ENCODE measurements at regions not wholly inside any gene's neighbourhood (a gene's known extent, or its start where the extent isn't known, plus 50 kb on each side); places are given as distances from the start of the nearest gene placed in this dataset.
"Not testable (repeated sequence)": the region's sequence is repeated elsewhere in the genome, so short reads cannot be mapped to it uniquely, and the experiment has no call there.

DNA sequence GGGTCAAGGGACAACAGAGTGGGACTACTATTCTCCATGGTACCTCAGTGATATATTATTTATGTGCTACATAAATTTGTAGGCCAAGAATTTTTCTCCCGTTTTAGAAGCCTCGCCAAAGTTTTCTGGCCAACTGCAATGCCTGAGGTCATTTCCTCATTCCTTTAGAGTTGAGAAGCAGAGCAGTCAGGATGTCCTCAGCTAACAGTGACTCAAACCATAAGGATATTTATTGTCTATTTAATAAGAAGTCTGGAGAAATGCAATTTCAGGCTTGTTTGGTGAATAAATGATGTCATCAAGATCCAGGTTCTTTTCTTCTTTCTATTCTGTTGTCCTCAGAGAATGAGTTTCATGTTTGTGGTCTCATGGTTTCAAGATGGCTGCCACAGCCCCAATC is 91.0 kb downstream of the ADCYAP1 start:
- no peak for DNase-seq

DNA sequence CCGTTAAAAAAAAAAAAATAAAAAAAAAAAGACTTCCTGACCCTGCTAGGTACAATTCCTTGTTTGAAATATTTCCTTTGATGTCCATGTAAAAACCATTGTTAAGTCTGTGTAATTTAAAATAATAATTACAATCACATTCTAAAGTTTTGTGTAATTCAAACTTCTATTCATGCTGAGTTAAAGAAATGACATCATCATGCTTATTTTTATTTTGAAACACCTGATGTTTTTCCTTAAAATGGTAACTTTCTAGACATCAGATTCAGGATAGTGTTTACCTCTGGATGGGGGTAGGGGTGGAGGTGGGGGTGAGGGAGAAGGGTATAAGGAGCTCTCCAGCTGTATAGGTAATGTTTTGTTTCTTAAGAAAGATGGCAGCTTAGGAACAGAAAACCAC is 92.8 kb downstream of the ADCYAP1 start:
- DNase-seq, result no peak

DNA sequence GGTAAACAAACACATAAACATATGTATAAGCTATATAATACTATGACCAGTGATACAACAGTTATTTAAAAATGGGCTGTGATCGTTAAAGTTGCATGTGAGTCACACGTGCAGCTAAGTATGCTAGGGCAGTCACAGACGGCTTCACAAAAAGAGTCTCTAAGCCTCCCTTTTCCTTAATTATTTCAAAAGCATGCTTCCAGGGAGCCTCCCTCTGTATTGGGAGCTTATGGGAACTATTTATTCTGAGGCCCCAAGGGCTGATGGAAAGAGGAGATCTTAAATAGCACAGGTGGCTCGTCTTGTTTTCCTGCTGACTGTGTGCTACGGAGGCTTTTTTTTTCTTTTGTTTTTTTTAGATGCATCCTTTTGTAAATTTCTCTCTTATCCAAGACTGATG is 94.3 kb downstream of the ADCYAP1 start:
- DNase-seq, result no peak

DNA sequence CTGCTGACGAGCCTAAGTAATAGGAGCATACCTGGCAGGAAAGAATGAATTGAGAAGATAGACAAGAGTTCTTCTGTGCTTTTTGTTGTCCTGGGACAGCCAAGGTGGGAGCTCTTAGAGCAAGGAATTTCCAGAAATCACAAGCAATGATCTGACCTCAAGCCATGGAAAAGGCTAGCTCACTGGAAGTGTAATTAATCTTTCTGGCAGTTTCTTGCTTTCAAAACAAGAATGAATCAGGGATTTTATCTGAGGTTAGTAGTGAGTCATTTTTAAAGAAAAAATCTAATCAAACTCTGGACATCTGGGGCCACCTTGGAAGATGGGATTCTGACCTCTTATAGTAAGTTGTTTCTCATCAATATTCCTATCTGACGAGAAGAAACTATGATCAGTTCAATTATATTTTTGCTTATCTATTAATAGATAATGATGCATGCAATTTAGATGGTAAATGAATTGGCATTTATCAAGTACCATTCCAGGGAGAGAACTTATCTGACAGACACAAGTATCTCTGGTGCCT is 98.0 kb downstream of the ADCYAP1 start:
- no peak for DNase-seq

DNA sequence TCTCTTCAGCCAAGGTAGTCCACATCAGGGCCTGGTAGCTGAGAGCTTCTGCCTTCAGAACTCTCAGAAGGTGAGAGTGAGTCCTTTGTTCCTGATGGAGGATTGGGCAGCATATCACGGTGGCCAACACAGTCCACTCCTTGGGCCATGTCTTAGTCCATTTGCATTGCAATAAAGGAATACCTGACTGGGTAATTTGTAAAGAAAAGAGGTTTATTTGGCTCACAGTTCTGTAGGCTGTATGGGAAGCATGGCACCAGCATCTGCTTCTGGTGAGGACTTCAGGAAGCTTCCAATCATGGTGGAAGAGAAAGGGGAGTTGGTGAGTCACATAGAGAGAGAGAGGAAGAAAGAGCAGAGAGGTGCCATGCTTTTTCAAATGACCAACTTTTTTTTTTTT is 98.8 kb downstream of the ADCYAP1 start:
- no peak for DNase-seq

DNA sequence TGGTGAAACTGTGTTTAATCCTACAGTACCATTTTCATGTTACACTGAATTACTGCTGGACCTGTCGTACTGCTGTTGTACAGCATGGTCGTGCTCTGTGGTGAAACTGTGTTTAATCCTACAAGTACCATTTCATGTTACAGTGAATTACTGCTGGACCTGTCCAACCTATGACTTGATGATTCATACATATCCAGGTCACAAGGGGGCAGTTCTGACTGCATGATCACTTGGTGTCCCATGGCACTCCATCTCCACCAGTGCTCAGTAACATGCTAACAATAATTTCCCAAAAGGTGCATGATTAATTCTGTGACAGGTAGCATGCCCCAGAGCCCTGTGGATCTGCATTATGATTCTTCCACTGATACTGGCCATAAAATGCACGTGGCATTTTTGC is 101.6 kb downstream of the ADCYAP1 start:
- no peak for DNase-seq

DNA sequence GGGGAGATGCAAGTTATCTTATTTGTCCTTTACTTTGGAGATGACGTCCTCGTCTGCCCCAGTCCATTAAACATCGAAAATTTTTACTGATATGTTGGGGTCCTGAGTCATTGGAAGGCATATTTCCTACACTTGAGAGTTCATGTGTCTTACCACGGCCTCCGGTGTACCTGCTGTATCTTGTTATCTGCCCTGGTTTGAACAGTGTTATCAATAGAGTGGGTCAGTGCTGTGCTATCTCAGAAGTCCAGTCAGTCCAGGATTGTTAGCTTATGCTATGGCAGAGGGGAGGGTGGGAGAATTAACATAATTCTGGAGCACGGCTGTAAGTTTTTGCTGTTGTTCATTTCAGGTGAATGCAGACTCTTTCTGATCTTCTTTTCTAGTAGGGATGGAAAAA is 102.3 kb downstream of the ADCYAP1 start:
- DNase-seq, result no peak

DNA sequence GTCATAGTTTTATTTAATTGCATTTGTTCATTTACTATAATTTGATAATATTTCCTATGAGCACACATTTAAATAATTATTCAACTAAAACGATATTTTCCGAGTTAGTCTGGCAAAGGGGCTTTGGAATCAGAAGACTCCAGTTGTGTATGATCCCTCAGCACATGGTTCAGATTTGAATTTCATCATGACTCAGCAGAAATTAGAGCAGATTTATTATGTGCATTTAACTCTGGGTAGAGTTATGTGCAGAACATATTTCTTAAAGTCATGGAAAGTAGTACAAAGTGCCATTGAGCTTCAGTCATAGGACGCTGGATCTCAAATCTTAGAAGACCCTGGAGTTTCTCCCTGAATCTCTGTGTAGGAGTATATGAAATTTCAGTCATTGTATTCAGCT is 106.7 kb downstream of the ADCYAP1 start:
- no peak for DNase-seq

DNA sequence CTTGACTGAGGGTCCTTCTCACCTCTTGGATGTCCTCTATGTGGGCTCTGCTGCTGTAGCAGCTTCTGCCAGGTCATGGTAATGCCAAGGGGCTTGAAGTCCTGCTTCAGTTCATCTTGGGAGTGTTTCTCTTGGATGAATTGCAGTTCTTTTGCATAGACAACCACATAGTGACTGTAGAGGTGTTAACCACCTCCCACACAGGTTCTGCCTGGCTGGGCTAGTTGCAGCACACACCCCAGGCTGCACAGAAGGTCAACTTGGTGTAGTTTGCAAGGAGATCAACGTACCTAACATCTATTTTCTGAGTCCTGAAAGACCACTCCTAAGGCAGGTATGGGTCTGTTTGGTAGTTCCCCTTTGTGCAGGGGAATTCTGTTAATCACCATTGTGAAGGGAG is 108.1 kb downstream of the ADCYAP1 start:
- DNase-seq, result no peak

DNA sequence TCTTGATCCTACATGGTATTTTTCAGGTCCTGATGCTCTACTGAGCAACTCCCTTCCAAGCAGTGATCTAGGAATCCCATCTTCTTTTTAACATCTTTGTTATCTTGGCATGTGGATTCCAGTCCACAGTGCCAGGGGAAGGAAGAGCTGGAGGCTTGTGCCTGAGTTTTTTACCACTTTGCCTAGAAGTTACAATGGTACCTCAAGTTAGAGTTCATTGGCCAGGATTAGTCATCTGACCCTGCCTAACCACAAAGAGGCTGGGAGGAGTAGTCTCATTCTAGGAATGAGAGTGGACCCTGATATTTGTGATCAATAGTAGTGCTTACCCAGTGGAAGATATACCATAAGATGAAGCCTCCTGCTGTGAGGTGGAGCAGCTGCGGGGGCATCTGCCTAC is 109.3 kb downstream of the ADCYAP1 start:
- no peak for DNase-seq

DNA sequence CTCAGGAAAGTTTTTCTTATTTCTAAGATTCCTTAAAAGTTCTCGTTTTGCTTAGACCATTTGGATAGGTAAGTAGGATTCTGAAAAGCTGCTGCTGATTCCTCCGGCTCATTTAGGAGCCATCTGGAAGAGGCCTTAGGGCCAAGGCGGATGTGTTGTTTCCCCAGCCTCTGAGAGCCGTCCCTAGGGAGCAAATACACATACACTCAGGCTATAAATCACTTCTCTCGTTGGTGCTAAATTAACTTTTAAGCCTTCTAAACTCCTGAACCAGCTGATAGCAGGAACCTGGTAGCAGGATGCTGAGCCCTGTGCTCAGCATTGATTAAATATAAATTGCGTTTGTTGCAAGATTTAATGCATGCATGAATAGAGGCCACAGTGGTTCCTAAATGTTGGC is 109.8 kb downstream of the ADCYAP1 start:
- no peak for DNase-seq

DNA sequence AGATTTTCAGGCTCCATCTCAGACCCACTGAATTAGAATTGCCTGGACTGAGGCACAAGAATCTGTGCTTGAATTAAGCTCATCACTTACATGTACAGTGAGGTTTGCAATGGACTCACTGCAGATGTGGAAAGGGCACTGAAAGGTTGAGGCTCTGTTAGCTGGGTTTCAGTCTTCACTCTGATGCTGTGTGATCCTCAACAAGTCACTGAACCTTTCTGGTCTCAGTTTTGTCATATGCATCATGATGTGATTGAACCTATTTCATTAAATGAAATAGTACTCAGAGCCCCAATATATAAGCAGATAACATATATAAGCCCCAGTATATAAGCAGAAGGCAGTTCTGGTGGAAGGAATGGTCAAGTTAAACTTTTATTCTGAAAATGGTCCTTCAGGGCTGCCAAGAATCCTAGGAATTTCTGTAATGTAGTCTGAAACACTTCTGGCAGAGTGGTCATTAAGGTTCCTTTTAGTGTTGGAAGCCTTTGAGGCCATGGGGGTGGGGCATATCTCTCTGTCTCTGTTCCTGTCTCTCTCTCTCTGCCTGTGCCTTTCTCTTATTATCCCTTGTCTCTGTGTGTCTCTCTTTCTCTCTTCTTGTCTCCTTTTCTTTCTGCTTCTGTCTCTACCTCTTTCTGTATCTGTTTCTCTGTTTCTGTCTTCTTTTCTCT is 110.4 kb downstream of the ADCYAP1 start:
- DNase-seq, result no peak

DNA sequence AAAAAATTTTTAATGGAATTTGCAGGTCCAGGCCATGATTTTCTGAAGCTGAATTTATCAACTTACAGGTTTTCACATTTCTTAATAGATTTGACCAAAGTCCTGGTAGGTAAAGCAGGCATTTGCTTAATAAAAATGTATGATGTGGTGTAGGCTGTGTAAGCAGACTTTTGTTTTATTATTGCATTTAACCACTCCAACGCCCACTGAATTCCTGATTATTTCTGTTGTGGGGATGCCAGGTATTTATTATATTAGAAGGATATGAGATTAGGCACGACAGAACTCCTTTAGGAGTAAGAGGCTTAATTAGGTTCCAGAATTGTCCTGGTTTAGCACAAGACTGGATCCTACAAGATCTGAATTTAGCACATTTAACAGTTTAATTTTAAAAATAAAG is 111.1 kb downstream of the ADCYAP1 start:
- DNase-seq, result no peak

DNA sequence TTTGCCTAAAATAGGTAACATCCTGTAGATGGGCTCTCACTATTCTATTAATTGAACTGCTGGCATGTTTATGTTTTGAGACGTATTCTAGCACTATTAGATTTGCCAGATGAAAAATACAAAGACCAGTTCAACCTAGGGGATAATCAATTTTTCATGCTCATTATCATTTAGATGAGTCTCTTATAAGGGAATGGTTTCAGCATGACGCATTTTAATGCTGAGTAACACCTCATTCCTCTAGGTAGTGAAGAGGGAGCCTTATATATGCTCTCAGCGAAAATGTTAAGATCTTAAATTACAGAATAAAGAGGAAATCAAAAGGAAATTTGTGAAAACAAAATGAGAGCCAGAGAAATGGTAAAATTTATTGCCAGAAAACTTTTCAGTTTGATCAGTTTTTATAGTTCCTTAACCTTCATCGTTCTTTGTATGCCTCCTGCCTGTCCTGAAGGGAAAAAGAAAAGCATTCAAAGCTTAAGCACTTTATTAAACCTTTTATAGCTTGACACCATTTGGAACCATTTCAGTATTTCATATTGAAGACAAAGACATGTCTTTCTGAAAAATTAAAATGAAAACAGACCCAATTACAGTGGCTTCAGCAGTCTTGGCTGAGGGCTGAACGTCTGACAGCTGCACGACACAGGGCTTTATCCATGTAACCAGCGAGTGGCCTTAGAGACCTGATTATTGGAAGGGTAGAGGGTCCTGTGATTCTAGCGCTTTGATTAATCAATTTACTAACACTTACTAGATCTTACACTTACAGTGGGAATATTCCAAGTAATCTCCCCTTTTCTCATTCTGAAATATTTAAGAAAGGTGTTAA is 112.8 kb downstream of the ADCYAP1 start:
- no peak for DNase-seq

DNA sequence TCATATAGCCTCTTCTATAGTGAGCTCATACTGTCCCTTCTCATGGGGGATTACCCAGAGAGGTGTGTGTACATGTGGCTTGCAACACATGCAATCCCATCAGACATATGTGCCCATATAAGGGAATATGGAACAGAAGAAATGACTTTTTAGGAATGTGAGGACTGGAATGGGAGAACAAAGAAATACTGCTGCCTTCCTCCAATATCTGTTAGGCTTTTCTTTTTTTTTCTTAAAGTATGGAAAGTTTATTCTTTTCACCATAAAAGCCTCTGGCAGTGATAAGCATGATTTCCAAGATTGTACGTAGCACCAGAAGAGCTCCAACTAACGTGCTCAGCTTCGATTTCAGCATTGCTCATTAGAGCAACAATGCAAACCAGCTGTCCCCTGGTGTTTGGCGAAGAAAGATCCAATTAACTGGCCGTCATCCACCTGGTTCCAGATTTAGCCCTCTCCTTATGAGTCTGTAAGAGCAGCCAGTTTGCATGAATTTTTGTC is 113.6 kb downstream of the ADCYAP1 start:
- no peak for DNase-seq

DNA sequence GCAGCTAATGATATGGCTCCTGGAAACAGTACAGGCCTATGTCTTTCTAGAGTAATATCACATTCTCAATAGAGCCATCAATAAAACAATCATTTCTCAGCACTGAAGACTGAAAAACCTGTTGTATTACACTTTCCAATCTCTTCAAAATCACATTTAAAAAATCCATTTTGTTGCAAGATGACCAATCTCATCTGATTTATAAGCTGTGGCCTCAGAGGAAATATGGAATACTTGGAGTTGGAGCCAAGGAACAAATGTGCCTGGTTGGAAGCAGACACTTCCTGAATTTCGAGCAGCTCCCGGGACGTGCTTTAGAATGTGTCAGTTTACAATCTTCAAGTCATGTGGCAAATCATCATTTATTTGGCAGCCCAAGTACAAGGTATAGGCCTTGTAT is 114.5 kb downstream of the ADCYAP1 start:
- no peak for DNase-seq

DNA sequence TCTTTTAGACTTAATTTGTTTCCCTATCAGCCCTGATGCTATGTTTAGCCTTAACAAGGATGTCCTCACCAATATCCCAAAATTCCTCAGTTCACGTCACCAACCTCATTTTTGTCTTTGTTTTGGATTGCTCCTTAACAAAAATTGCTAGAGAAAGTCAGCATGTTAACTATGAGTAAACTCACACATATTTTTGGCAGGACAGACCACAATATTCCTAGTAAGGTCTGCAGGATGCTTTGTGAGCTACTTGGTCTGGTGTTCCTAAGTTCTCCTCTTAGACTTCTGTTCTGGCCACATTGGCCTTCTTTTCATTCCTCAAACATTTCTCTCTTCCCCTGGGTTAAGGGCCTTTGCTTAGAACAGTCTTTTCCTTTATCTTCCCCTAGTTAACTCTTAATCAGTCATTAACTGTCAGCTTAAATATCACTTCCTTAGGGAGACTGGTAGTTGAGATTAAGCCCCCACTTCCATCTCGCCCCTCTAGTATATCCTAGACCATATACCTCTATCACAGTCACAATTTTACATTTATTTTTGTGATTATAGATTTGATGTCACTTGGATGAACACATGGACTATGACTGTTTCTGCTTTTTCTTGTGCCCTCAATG is 116.2 kb downstream of the ADCYAP1 start:
- DNase-seq, result no peak

DNA sequence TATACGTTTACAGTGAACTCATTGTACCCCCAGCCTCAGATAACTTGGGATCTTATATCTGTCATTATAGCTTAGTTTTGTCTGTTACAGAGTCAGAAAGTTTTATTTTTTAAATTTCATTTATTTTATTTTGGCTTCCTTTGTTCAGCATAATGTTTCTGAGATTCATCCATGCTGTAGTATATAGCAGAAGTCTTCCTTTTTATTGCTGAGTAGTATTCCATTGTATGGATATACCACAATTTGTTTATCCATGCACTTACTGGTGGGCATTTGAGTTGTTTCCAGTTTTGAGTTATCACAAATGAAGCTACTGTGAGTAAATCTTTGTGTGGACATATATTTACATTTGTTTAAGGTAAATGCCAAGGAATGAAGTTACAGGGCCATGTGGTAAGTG is 122.3 kb downstream of the ADCYAP1 start:
- no peak for DNase-seq

DNA sequence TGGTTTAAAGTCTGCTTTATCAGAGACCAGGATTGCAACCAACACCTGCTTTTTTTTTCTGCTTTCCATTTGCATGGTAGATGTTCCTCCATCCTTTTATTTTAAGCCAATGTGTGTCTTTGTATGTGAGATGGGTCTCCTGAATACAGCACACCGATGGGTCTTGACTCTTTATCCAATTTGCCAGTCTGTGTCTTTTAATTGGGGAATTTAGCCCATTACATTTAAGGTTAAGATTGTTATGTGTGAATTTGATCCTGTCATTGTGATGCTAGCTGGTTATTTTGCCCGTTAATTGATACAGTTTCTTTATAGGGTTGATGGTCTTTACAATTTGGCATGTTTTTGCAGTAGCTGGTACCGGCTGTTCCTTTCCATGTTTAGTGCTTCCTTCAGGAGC is 128.4 kb downstream of the ADCYAP1 start:
- DNase-seq, result not testable (repeated sequence)

DNA sequence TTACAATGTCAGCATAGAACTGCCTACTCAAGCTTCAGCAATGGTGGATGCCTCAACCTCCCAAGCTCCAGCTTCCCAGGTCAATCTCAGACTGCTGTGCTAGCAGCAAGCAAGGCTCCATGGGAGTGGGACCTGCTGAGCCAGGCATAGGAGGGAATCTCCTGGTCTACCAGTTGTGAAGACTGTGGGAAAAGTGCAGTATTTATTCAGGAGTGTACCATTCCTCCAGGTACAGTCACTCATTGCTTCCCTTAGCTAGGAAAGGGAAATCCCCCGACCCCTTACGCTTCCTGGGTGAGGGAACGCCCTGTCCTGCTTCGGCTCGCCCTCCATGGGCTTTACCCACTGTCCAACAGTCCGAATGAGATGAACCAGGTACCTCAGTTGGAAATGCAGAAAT is 130.3 kb downstream of the ADCYAP1 start:
- DNase-seq, result no peak

DNA sequence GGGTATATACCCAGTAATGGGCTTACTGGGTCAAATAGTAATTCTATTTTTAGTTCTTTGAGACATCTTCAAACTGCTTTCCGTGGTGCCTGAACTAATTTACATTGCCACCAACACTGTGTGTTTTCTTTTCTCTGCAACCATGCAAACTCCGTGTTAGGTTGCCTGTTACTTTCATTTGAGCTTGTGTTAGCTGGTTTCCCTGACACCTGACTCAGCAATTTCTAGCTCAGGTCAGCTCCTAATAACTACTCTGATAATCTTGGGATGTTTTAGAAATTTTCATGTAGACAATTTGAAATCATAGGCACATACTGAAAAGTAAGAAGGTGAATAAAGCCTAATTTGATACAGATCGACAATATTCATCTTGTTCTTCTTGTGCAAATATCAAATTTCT is 132.3 kb downstream of the ADCYAP1 start:
- no peak for DNase-seq

DNA sequence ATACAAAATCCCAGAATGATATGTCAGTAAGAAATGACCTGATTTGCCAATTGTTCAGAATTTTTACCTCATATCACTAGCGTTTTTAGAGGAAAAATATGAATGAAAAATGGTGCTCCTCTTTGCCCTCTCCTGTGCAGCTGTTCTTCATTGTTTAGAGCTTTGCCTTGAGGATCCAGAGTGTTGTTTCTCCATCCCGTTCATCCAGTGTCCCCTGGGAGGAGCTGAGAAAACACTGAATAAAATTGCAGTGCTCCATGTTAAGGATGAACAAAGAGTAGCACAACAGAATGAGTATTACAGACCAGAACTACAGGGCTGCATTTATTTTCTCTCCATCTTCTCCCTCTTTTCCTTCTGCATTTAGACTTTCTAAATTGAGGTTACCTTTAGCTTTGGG is 133.1 kb downstream of the ADCYAP1 start:
- DNase-seq, result no peak
